ENCODE measurements at regions not wholly inside any gene's neighbourhood (a gene's known extent, or its start where the extent isn't known, plus 50 kb on each side); places are given as distances from the start of the nearest gene placed in this dataset.
"Not testable (repeated sequence)": the region's sequence is repeated elsewhere in the genome, so short reads cannot be mapped to it uniquely, and the experiment has no call there.

GRCh38 chr3:165649282-165649681, 187.9 kb downstream of the BCHE start:
- not testable (repeated sequence) for TF ChIP-seq POLR2A (IDR thresholded peaks at IDR 0.05; ENCODE audit: low read depth, low read length); CTCF (conservative IDR thresholded peaks at IDR 0.05; ENCODE audit: low read depth, low read length); MAZ (IDR thresholded peaks at IDR 0.05; ENCODE audit: borderline replicate concordance, low read depth, low read length); CEBPB (IDR thresholded peaks at IDR 0.05; ENCODE audit: low read depth, low read length); CHD1 (IDR thresholded peaks at IDR 0.05; ENCODE audit: low read depth, low read length); MAFK (IDR thresholded peaks at IDR 0.05; ENCODE audit: low read depth, low read length)

All from IMR-90 (cell line).